Mesothelial cell of epicardium (in vitro differentiated cells): ENCODE measurements at regions not wholly inside any gene's neighbourhood (a gene's known extent, or its start where the extent isn't known, plus 50 kb on each side); places are given as distances from the start of the nearest gene placed in this dataset.

Experiments
- DNase-seq, 2 experiments: peaks; one replicate each; pipeline ENCODE4 v3.0.0; 2021; ENCODE audit warnings: low spot score in 2 of 2; ENCODE audit not compliant: unreplicated experiment in 2 of 2
- H3K27ac Mint-ChIP-seq: 2 replicates; pipeline ENCODE4 v1.8.0; 2021; ENCODE audit warnings: mixed read lengths
- H3K27me3 Mint-ChIP-seq: 2 replicates; pipeline ENCODE4 v1.8.0; 2021; ENCODE audit warnings: low read depth, mixed read lengths
- H3K36me3 Mint-ChIP-seq: 2 replicates; pipeline ENCODE4 v1.8.0; 2021; ENCODE audit warnings: mixed read lengths
- H3K4me1 Mint-ChIP-seq: 2 replicates; pipeline ENCODE4 v1.8.0; 2021; ENCODE audit warnings: mixed read lengths
- H3K4me3 Mint-ChIP-seq: 2 replicates; pipeline ENCODE4 v1.8.0; 2021; ENCODE audit warnings: mild to moderate bottlenecking, moderate library complexity, mixed read lengths
- H3K9me3 Mint-ChIP-seq: 2 replicates; pipeline ENCODE4 v1.8.0; 2021; ENCODE audit warnings: mixed read lengths
- CTCF ChIP-seq: fragments of 200-600 bp; sonication (generic); IDR thresholded peaks from one replicate; pipeline ENCODE4 v1.5.0; 2021; ENCODE audit warnings: antibody characterized with exemption; ENCODE audit not compliant: unreplicated experiment

- H3K4me1 Mint-ChIP-seq: peaks cover 2% of the 10 kb centered on the region
- H3K27ac Mint-ChIP-seq: no peak overlapping the region
- no peak overlapping the region for H3K4me3 Mint-ChIP-seq
- no peak for TF ChIP-seq CTCF
- no peaks in the 10 kb centered on the region for H3K36me3 Mint-ChIP-seq
- no peak for DNase-seq
- peaks cover 95% of the 10 kb centered on the region for H3K27me3 Mint-ChIP-seq
- peaks cover 21% of the 10 kb centered on the region for H3K9me3 Mint-ChIP-seq
These were observed 141.2 kb upstream of the ZIC3 start for GRCh38 chrX:137424679-137425078.

DNA sequence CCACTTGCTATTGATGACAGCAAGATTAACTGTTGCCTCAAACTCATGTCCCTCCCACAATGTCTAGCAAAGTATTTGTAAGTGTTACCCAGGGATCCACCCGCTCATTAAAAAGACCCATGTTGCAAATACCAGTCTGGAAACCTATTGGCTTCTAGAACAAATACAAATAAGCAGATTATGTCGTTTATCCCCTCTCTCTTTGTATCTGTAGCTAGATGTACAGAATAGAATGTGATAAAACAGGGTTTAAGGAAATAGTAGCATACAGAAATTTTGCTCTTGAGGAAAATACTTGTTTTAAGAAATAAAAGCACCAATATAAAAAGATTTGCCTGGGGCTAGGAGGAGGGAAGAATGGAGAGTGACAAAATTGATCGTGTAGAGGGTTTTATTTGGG is 142.7 kb upstream of the ZIC3 start:
- peaks cover 87% of the 10 kb centered on the region for H3K27me3 Mint-ChIP-seq
- H3K4me3 Mint-ChIP-seq: no peak overlapping the region
- no peak for TF ChIP-seq CTCF
- H3K27ac Mint-ChIP-seq: no peak overlapping the region
- peaks cover 26% of the 10 kb centered on the region for H3K9me3 Mint-ChIP-seq
- no peak for DNase-seq
- peaks cover 2% of the 10 kb centered on the region for H3K4me1 Mint-ChIP-seq
- H3K36me3 Mint-ChIP-seq: no peaks in the 10 kb centered on the region

- Mint-ChIP-seq H3K4me3 (no peak overlapping the region), H3K27me3 (peaks cover 54% of the 10 kb centered on the region), H3K27ac (no peak overlapping the region), H3K9me3 (peaks cover 35% of the 10 kb centered on the region), H3K36me3 (no peaks in the 10 kb centered on the region), H3K4me1 (no peaks in the 10 kb centered on the region)
- no peak for DNase-seq
- no peak for TF ChIP-seq CTCF
These were observed 147.8 kb upstream of the ZIC3 start for GRCh38 chrX:137418086-137418485.

DNA sequence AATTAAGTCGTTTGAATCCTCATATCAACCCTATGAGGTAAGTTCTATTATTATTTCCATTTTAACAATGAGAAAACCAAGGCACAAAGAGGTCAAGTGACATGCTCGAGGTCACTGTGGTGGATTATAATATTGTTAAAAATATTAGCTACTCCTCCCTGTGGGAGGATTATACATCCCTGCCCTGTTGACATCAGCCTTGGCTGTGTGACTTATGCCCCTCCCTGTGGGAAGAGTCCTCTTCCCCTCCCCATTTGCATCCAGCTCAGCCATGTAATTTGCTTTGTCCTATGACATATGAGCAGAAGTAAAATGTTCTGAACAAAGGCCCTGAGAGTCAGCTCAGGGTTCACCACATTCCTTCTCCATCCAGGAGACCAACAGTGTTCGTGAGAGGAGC is 152.7 kb upstream of the ZIC3 start:
- Mint-ChIP-seq H3K27ac (no peak overlapping the region), H3K36me3 (no peaks in the 10 kb centered on the region), H3K27me3 (peaks cover 16% of the 10 kb centered on the region), H3K4me3 (no peak overlapping the region), H3K4me1 (no peaks in the 10 kb centered on the region), H3K9me3 (peaks cover 33% of the 10 kb centered on the region)
- TF ChIP-seq CTCF: no peak
- no peak for DNase-seq

DNA sequence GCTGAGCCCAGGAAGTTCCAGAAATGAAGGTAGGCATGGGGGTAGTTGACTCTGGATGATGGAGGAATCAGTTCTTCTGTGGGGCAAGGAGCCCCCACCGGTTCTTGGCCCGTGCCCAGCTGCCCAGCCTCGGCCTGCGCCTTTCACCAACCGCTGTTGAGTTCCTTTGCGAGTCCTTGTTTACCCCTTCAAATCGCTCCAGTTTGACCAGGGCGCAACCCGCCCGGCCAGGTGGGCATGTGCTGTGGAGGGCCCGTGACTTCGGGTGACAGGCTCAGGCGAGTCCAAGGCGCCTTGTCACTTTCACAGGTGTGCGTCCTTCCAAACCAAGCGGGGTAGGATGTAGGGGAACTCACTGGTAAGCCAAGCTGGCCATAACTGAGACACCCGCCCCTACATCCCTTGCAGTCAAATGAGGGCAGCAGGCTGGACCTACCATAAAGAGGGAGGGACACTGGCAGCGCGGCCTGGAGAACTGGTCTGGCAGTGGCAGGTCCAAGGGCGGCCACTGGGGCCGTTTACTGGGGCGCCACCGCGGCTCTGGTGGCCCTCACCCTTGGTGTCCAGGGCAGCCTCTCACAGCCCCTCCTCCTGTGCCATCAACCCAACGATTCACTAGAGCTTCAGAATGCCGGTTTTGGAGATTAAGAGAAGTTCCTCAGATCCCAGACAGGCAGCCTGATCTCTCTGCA is 160.3 kb upstream of the ZIC3 start:
- DNase-seq: no peak
- Mint-ChIP-seq H3K36me3 (no peaks in the 10 kb centered on the region), H3K9me3 (peaks cover 23% of the 10 kb centered on the region), H3K27ac (no peak overlapping the region), H3K4me3 (no peak overlapping the region), H3K4me1 (no peaks in the 10 kb centered on the region), H3K27me3 (peaks cover 2% of the 10 kb centered on the region)
- no peak for TF ChIP-seq CTCF

DNA sequence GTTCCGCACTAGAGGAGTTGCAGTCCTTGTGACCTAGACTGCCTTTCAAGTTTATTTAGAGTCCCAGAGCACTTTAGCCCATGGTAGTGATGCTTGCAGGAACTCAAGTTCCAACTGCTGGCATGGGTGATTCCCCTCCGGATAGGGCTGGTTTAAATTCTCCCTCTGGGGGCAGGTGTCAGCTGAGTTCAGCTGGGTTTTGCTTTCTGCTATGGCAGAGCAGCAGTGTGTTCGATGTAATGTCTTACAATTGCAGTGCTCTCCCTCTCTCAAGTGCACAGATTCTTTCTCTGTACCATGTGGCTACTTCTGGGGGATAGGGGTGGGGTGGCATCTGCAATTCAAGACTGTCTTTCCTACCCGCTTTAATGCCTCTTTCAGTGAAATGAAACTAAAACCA is 164.8 kb upstream of the ZIC3 start:
- peaks cover 4% of the 10 kb centered on the region for H3K27me3 Mint-ChIP-seq
- no peak for DNase-seq
- no peak overlapping the region for H3K4me3 Mint-ChIP-seq
- H3K36me3 Mint-ChIP-seq: no peaks in the 10 kb centered on the region
- no peak overlapping the region for H3K27ac Mint-ChIP-seq
- no peaks in the 10 kb centered on the region for H3K4me1 Mint-ChIP-seq
- peaks cover 27% of the 10 kb centered on the region for H3K9me3 Mint-ChIP-seq
- no peak for TF ChIP-seq CTCF
